Liver (tissue), 8 donors: ENCODE measurements at regions not wholly inside any gene's neighbourhood (a gene's known extent, or its start where the extent isn't known, plus 50 kb on each side); places are given as distances from the start of the nearest gene placed in this dataset.

Experiments used
- DNase-seq: peaks from one replicate; pipeline ENCODE4 v3.0.0-alpha.2; 2017; ENCODE audit warnings: low spot score
- H3K27ac ChIP-seq, 2 donors: one replicate each; pipeline ENCODE4 v1.7.0; 2013; ENCODE audit warnings: inconsistent platforms in 2 of 2, low read length in 2 of 2, control low read depth in 1 of 2, low read depth in 1 of 2, mild to moderate bottlenecking in 1 of 2
- H3K27me3 ChIP-seq, 4 donors: one replicate each; pipeline versions ENCODE4 v1.6.1 to v1.7.0; 2013; ENCODE audit warnings: low read length in 3 of 4, inconsistent platforms in 1 of 4, mild to moderate bottlenecking in 1 of 4, moderate library complexity in 1 of 4; ENCODE audit not compliant: control insufficient read depth in 4 of 4, insufficient read depth in 4 of 4
- H3K36me3 ChIP-seq, 4 donors: one replicate each; pipeline versions ENCODE4 v1.6.1 to v1.7.0; 2013; ENCODE audit warnings: low read length in 3 of 4, mild to moderate bottlenecking in 3 of 4, low read depth in 1 of 4, moderate library complexity in 1 of 4; ENCODE audit not compliant: control insufficient read depth in 4 of 4, insufficient read depth in 3 of 4
- H3K4me1 ChIP-seq, 4 donors: one replicate each; pipeline versions ENCODE4 v1.6.1 to v1.7.0; 2013; ENCODE audit warnings: low read length in 3 of 4, mild to moderate bottlenecking in 3 of 4, moderate library complexity in 1 of 4; ENCODE audit not compliant: control insufficient read depth in 4 of 4, insufficient read depth in 4 of 4
- H3K4me3 ChIP-seq, 3 donors: one replicate each; pipeline versions ENCODE4 v1.6.1 to v1.7.0; 2013; ENCODE audit warnings: low read length in 3 of 3, control low read depth in 1 of 3, low read depth in 1 of 3, mild to moderate bottlenecking in 1 of 3
- H3K9ac ChIP-seq, 2 donors: one replicate each; pipeline ENCODE4 v1.7.0; 2013; ENCODE audit warnings: low read length in 2 of 2, mild to moderate bottlenecking in 2 of 2, moderate library complexity in 2 of 2, control low read depth in 1 of 2, low read depth in 1 of 2
- H3K9me3 ChIP-seq, 4 donors: one replicate each; pipeline versions ENCODE4 v1.6.1 to v1.7.0; 2013; ENCODE audit warnings: low read length in 3 of 4; ENCODE audit not compliant: control insufficient read depth in 4 of 4
- EGR1 ChIP-seq, 2 donors: IDR thresholded peaks; 2 replicates each; pipeline ENCODE4 v1.6.1; 2016 to 2018; ENCODE audit warnings: antibody characterized with exemption in 2 of 2, low read depth in 2 of 2
- FOXA1 ChIP-seq: IDR thresholded peaks from 2 replicates; pipeline ENCODE4 v1.6.1; 2016; ENCODE audit warnings: antibody characterized with exemption
- FOXA2 ChIP-seq: IDR thresholded peaks from 2 replicates; pipeline ENCODE4 v1.6.1; 2016; ENCODE audit warnings: antibody characterized with exemption
- GABPA ChIP-seq, 2 donors: IDR thresholded peaks in 1 of 2; conservative IDR thresholded peaks in 1 of 2; 2 replicates each; pipeline ENCODE4 v1.6.1; 2016; ENCODE audit warnings: antibody characterized with exemption in 2 of 2, mild to moderate bottlenecking in 1 of 2, moderate library complexity in 1 of 2
- HNF4A ChIP-seq, 2 donors: conservative IDR thresholded peaks; 2 replicates each; pipeline ENCODE4 v1.6.1; 2016; ENCODE audit warnings: antibody characterized with exemption in 2 of 2, mild to moderate bottlenecking in 2 of 2
- HNF4G ChIP-seq: IDR thresholded peaks from 2 replicates; pipeline ENCODE4 v1.6.1; 2016; ENCODE audit warnings: antibody characterized with exemption
- JUND ChIP-seq, 2 donors: IDR thresholded peaks; 2 replicates each; pipeline ENCODE4 v1.6.1; 2016; ENCODE audit warnings: antibody characterized with exemption in 2 of 2
- NR2F2 ChIP-seq: IDR thresholded peaks from 2 replicates; pipeline ENCODE4 v1.6.1; 2016; ENCODE audit warnings: antibody characterized with exemption
- RAD21 ChIP-seq, 2 donors: IDR thresholded peaks; 2 replicates each; pipeline ENCODE4 v1.6.1; 2016; ENCODE audit warnings: antibody characterized with exemption in 2 of 2, mild to moderate bottlenecking in 2 of 2
- RXRA ChIP-seq, 2 donors: IDR thresholded peaks; 2 replicates each; pipeline ENCODE4 v1.6.1; 2017 to 2018; ENCODE audit warnings: antibody characterized with exemption in 2 of 2, mild to moderate bottlenecking in 1 of 2
- SP1 ChIP-seq: IDR thresholded peaks from 2 replicates; pipeline ENCODE4 v1.6.1; 2018; ENCODE audit warnings: antibody characterized with exemption, mild to moderate bottlenecking
- TAF1 ChIP-seq: conservative IDR thresholded peaks from 2 replicates; pipeline ENCODE4 v1.6.1; 2016; ENCODE audit warnings: antibody characterized with exemption, mild to moderate bottlenecking
- YY1 ChIP-seq: IDR thresholded peaks from 2 replicates; pipeline ENCODE4 v1.6.1; 2016; ENCODE audit warnings: antibody characterized with exemption, mild to moderate bottlenecking
- WGBS: extraction: QIAGEN DNeasy Blood & Tissue Kit; methylation state at CpG from one replicate; pipeline ENCODE4 v1.1.7; 2013; 5-methylcytosine and 5-hydroxymethylcytosine counted together
- TF ChIP-seq, protein P1 (sequence below): IDR thresholded peaks from 2 replicates; pipeline ENCODE4 v1.6.1; 2016; ENCODE audit warnings: antibody characterized with exemption
- TF ChIP-seq, protein P2 (sequence below): IDR thresholded peaks from 2 replicates; pipeline ENCODE4 v1.6.1; 2016; ENCODE audit warnings: antibody characterized with exemption
- TF ChIP-seq, protein P3 (sequence below): IDR thresholded peaks from 2 replicates; pipeline ENCODE4 v1.6.1; 2016; ENCODE audit warnings: antibody characterized with exemption, mild to moderate bottlenecking
- TF ChIP-seq, protein P4 (sequence below): IDR thresholded peaks from 2 replicates; pipeline ENCODE4 v1.6.1; 2016; ENCODE audit warnings: antibody characterized with exemption
- TF ChIP-seq, protein P5 (sequence below): fragments of 150-350 bp; IDR thresholded peaks from 2 replicates; pipeline ENCODE4 v1.5.1; 2017; ENCODE audit warnings: improper control_type of control experiment, low read depth, low read length; ENCODE audit not compliant: missing input control
- donor health status: healthy.
- donor health status: healthy.
- donor health status: healthy.
- donor health status: healthy.
- donor health status: healthy.

DNA sequence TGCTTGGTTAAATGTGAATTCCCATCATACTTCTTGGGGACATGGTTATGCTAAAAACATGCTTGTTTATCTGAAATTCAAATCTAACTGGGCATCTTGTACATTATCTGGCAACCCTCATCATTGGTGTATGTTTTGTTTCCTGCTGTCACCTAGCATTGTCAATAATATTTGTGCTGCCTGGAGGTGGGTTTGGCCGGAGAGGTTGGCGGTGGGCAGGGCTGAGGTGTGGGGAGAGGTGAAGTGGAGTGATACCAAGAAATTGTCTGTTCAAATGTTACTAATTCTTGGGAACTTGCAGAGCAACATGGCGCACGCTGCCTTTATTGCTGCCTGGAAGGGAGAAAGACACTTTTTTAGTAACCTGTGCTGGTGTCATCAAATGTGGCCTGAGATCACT is 280.5 kb downstream of the VRK1 start:
- H3K36me3 ChIP-seq = no peaks in the 10 kb centered on the region
- H3K27me3 ChIP-seq = no peaks in the 10 kb centered on the region
- TF ChIP-seq, protein P1, sequence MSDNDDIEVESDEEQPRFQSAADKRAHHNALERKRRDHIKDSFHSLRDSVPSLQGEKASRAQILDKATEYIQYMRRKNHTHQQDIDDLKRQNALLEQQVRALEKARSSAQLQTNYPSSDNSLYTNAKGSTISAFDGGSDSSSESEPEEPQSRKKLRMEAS = no peak
- TF ChIP-seq JUND (IDR thresholded peaks at IDR 0.05) = no peak
- no peak overlapping the region for H3K9ac ChIP-seq
- H3K9me3 ChIP-seq = no peaks in the 10 kb centered on the region
- H3K4me1 ChIP-seq = no peaks in the 10 kb centered on the region
- no peak overlapping the region for H3K4me3 ChIP-seq
- 82% methylated on average over 4 of the region's 4 CpGs for WGBS
- H3K27ac ChIP-seq = no peak overlapping the region
- DNase-seq = no peak

DNA sequence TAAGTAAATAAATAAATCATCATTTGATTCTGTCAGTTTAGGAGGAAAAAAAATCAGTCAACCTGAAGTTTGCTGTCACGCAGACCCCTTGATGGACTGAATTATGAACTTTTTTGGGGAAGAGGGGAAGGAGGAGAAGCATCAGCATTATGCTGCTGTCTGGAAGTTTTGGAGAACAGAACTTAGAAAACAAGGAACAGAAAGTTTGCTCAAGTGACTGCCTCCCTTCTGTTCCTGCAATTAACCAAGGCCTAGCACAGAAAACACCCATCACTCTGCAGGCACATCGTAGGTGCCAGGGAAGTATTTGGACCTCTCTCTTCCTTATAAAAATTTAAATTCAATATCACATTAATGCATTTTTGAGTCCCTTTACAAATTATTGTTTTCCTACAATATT is 283.8 kb downstream of the VRK1 start:
- TF ChIP-seq, protein P2, sequence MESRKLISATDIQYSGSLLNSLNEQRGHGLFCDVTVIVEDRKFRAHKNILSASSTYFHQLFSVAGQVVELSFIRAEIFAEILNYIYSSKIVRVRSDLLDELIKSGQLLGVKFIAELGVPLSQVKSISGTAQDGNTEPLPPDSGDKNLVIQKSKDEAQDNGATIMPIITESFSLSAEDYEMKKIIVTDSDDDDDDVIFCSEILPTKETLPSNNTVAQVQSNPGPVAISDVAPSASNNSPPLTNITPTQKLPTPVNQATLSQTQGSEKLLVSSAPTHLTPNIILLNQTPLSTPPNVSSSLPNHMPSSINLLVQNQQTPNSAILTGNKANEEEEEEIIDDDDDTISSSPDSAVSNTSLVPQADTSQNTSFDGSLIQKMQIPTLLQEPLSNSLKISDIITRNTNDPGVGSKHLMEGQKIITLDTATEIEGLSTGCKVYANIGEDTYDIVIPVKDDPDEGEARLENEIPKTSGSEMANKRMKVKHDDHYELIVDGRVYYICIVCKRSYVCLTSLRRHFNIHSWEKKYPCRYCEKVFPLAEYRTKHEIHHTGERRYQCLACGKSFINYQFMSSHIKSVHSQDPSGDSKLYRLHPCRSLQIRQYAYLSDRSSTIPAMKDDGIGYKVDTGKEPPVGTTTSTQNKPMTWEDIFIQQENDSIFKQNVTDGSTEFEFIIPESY = no peak
- no peak for TF ChIP-seq FOXA2
- TF ChIP-seq FOXA1 = no peak
- no peak for TF ChIP-seq HNF4A (conservative IDR thresholded peaks at IDR 0.05)
- TF ChIP-seq RXRA (IDR thresholded peaks at IDR 0.05) = no peak
- TF ChIP-seq, protein P3, sequence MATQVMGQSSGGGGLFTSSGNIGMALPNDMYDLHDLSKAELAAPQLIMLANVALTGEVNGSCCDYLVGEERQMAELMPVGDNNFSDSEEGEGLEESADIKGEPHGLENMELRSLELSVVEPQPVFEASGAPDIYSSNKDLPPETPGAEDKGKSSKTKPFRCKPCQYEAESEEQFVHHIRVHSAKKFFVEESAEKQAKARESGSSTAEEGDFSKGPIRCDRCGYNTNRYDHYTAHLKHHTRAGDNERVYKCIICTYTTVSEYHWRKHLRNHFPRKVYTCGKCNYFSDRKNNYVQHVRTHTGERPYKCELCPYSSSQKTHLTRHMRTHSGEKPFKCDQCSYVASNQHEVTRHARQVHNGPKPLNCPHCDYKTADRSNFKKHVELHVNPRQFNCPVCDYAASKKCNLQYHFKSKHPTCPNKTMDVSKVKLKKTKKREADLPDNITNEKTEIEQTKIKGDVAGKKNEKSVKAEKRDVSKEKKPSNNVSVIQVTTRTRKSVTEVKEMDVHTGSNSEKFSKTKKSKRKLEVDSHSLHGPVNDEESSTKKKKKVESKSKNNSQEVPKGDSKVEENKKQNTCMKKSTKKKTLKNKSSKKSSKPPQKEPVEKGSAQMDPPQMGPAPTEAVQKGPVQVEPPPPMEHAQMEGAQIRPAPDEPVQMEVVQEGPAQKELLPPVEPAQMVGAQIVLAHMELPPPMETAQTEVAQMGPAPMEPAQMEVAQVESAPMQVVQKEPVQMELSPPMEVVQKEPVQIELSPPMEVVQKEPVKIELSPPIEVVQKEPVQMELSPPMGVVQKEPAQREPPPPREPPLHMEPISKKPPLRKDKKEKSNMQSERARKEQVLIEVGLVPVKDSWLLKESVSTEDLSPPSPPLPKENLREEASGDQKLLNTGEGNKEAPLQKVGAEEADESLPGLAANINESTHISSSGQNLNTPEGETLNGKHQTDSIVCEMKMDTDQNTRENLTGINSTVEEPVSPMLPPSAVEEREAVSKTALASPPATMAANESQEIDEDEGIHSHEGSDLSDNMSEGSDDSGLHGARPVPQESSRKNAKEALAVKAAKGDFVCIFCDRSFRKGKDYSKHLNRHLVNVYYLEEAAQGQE = no peak
- TF ChIP-seq, protein P1 = no peak
- no peak for TF ChIP-seq SP1
- no peak for TF ChIP-seq GABPA (IDR thresholded peaks at IDR 0.05 in 1 of 2, conservative IDR thresholded peaks at IDR 0.05 in 1 of 2)
- TF ChIP-seq, protein P4, sequence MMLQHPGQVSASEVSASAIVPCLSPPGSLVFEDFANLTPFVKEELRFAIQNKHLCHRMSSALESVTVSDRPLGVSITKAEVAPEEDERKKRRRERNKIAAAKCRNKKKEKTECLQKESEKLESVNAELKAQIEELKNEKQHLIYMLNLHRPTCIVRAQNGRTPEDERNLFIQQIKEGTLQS = no peak
- TF ChIP-seq JUND (IDR thresholded peaks at IDR 0.05) = no peak
- no peak for TF ChIP-seq NR2F2
- TF ChIP-seq, protein P5, sequence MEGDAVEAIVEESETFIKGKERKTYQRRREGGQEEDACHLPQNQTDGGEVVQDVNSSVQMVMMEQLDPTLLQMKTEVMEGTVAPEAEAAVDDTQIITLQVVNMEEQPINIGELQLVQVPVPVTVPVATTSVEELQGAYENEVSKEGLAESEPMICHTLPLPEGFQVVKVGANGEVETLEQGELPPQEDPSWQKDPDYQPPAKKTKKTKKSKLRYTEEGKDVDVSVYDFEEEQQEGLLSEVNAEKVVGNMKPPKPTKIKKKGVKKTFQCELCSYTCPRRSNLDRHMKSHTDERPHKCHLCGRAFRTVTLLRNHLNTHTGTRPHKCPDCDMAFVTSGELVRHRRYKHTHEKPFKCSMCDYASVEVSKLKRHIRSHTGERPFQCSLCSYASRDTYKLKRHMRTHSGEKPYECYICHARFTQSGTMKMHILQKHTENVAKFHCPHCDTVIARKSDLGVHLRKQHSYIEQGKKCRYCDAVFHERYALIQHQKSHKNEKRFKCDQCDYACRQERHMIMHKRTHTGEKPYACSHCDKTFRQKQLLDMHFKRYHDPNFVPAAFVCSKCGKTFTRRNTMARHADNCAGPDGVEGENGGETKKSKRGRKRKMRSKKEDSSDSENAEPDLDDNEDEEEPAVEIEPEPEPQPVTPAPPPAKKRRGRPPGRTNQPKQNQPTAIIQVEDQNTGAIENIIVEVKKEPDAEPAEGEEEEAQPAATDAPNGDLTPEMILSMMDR = no peak
- TF ChIP-seq EGR1 (IDR thresholded peaks at IDR 0.05; ENCODE audit: low read depth in 2 of 2) = no peak
- no peak for TF ChIP-seq YY1
- TF ChIP-seq RAD21 (IDR thresholded peaks at IDR 0.05) = no peak
- TF ChIP-seq HNF4G = no peak
- TF ChIP-seq TAF1 = no peak
- WGBS = 80% methylated on average over 2 of the region's 2 CpGs

More for the DNA sequence above, 283.8 kb downstream of the VRK1 start:
- no peak overlapping the region for H3K4me3 ChIP-seq
- DNase-seq = no peak
- H3K36me3 ChIP-seq = no peaks in the 10 kb centered on the region
- H3K9me3 ChIP-seq = peaks cover 0 to 4% (median 3%) of the 10 kb centered on the region in 4 donors
- no peaks in the 10 kb centered on the region for H3K4me1 ChIP-seq
- no peak overlapping the region for H3K27ac ChIP-seq
- no peak overlapping the region for H3K9ac ChIP-seq
- H3K27me3 ChIP-seq = no peaks in the 10 kb centered on the region
